ENCODE measurements at regions not wholly inside any gene's neighbourhood (a gene's known extent, or its start where the extent isn't known, plus 50 kb on each side); places are given as distances from the start of the nearest gene placed in this dataset.

DNA sequence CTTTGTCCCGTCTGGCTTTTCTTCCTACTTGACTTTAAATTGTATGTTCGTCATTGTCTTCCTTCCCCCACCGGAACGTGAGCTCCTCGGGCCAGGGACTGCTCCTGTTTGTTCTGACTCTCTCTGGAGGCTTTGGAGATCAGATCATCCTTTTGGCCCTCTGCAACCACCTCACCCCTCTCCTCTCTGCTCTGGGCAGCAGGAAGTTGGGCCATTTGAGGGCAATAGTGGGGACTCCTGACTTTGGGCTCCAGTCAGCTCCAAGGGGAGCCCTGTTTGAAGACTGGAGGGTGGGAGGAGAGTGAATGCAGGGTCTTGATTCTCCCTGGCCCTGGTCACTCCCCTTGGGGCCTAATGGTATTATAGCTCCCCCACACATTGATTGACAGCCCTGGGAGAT is 186.3 kb upstream of the B3GAT1 start (continued):
- TF ChIP-seq, protein P1, sequence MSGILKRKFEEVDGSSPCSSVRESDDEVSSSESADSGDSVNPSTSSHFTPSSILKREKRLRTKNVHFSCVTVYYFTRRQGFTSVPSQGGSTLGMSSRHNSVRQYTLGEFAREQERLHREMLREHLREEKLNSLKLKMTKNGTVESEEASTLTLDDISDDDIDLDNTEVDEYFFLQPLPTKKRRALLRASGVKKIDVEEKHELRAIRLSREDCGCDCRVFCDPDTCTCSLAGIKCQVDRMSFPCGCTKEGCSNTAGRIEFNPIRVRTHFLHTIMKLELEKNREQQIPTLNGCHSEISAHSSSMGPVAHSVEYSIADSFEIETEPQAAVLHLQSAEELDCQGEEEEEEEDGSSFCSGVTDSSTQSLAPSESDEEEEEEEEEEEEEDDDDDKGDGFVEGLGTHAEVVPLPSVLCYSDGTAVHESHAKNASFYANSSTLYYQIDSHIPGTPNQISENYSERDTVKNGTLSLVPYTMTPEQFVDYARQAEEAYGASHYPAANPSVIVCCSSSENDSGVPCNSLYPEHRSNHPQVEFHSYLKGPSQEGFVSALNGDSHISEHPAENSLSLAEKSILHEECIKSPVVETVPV (CRISPR knock-in tag; IDR thresholded peaks at IDR 0.05) = no peak

DNA sequence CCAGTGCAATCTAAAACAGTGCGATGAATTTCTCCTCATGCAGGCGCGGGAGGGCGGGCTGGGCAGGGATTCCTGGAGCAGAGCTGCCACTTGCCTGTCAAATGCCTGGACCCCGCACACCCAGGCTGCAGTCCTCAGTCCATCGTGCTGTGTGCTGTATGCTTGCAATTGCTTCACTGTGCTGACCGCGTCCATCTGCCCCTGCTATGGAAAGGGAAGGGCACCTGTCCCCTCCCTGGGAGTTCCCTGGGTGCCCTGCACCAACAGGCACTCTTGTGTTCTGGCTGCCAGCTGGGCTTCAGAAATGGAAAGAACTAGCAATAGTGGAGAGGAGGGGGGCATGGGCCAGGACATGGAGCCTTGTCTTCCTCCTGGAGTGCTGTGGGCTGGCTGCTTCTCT is 185.4 kb upstream of the B3GAT1 start:
- no peak for TF ChIP-seq CSDC2 (CRISPR knock-in tag; IDR thresholded peaks at IDR 0.05)
- no peak for TF ChIP-seq RARB (CRISPR knock-in tag; IDR thresholded peaks at IDR 0.05)
- no peak for TF ChIP-seq ZFP3 (CRISPR knock-in tag; IDR thresholded peaks at IDR 0.05)
- no peak for ATAC-seq

DNA sequence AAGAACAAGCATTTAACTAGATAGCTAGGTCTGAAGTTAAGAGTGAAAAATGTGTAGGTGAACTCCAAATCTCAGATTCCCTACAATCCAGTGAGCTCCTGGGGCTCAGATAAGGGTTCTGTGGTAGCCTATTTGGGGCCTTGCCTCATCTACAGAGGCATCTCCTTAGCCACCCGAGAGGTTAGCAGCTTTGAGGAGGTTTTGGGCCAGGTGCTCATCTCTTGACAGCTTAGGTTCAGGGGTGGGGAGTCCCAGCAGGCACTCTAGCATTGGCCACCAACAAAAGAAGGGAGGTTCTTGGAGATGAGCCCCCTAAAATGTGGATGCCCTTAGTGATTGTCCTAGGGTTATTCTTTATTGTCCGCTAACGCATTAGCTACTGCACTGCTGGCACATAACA is 184.4 kb upstream of the B3GAT1 start:
- no peak for ATAC-seq
- TF ChIP-seq ZFP30 (CRISPR knock-in tag; IDR thresholded peaks at IDR 0.05) (no peak), SNAI2 (CRISPR knock-in tag; IDR thresholded peaks at IDR 0.05) (no peak), ZFP3 (CRISPR knock-in tag; IDR thresholded peaks at IDR 0.05) (no peak), GLIS3 (CRISPR knock-in tag; IDR thresholded peaks at IDR 0.05) (no peak), ISL1 (CRISPR knock-in tag; IDR thresholded peaks at IDR 0.05) (no peak), BACH2 (CRISPR knock-in tag; IDR thresholded peaks at IDR 0.05; ENCODE audit: borderline replicate concordance) (no peak), PPARA (CRISPR knock-in tag; IDR thresholded peaks at IDR 0.05; ENCODE audit: borderline replicate concordance) (no peak), ZNF565 (CRISPR knock-in tag; conservative IDR thresholded peaks at IDR 0.05; ENCODE audit: low read depth) (no peak), TCF4 (CRISPR knock-in tag; IDR thresholded peaks at IDR 0.05; ENCODE audit: borderline replicate concordance) (no peak), OSR1 (CRISPR knock-in tag; IDR thresholded peaks at IDR 0.05) (no peak), ZNF70 (CRISPR knock-in tag; IDR thresholded peaks at IDR 0.05) (no peak), ARNTL (CRISPR knock-in tag; IDR thresholded peaks at IDR 0.05; ENCODE audit: borderline replicate concordance, low read depth) (no peak), CSDC2 (CRISPR knock-in tag; IDR thresholded peaks at IDR 0.05) (no peak), TOX (CRISPR knock-in tag; IDR thresholded peaks at IDR 0.05; ENCODE audit: borderline replicate concordance) (no peak), ZC3H10 (CRISPR knock-in tag; IDR thresholded peaks at IDR 0.05) (no peak), ZNF8 (CRISPR knock-in tag; IDR thresholded peaks at IDR 0.05) (no peak), ESRRG (CRISPR knock-in tag; IDR thresholded peaks at IDR 0.05) (no peak), RARB (CRISPR knock-in tag; IDR thresholded peaks at IDR 0.05) (no peak)
- TF ChIP-seq, protein P2, sequence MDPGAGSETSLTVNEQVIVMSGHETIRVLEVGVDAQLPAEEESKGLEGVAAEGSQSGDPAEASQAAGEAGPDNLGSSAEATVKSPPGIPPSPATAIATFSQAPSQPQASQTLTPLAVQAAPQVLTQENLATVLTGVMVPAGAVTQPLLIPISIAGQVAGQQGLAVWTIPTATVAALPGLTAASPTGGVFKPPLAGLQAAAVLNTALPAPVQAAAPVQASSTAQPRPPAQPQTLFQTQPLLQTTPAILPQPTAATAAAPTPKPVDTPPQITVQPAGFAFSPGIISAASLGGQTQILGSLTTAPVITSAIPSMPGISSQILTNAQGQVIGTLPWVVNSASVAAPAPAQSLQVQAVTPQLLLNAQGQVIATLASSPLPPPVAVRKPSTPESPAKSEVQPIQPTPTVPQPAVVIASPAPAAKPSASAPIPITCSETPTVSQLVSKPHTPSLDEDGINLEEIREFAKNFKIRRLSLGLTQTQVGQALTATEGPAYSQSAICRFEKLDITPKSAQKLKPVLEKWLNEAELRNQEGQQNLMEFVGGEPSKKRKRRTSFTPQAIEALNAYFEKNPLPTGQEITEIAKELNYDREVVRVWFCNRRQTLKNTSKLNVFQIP (CRISPR knock-in tag; IDR thresholded peaks at IDR 0.05; ENCODE audit: borderline replicate concordance, low read depth) = no peak
- TF ChIP-seq, protein P3, sequence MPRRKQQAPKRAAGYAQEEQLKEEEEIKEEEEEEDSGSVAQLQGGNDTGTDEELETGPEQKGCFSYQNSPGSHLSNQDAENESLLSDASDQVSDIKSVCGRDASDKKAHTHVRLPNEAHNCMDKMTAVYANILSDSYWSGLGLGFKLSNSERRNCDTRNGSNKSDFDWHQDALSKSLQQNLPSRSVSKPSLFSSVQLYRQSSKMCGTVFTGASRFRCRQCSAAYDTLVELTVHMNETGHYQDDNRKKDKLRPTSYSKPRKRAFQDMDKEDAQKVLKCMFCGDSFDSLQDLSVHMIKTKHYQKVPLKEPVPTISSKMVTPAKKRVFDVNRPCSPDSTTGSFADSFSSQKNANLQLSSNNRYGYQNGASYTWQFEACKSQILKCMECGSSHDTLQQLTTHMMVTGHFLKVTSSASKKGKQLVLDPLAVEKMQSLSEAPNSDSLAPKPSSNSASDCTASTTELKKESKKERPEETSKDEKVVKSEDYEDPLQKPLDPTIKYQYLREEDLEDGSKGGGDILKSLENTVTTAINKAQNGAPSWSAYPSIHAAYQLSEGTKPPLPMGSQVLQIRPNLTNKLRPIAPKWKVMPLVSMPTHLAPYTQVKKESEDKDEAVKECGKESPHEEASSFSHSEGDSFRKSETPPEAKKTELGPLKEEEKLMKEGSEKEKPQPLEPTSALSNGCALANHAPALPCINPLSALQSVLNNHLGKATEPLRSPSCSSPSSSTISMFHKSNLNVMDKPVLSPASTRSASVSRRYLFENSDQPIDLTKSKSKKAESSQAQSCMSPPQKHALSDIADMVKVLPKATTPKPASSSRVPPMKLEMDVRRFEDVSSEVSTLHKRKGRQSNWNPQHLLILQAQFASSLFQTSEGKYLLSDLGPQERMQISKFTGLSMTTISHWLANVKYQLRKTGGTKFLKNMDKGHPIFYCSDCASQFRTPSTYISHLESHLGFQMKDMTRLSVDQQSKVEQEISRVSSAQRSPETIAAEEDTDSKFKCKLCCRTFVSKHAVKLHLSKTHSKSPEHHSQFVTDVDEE (CRISPR knock-in tag; IDR thresholded peaks at IDR 0.05) = no peak

DNA sequence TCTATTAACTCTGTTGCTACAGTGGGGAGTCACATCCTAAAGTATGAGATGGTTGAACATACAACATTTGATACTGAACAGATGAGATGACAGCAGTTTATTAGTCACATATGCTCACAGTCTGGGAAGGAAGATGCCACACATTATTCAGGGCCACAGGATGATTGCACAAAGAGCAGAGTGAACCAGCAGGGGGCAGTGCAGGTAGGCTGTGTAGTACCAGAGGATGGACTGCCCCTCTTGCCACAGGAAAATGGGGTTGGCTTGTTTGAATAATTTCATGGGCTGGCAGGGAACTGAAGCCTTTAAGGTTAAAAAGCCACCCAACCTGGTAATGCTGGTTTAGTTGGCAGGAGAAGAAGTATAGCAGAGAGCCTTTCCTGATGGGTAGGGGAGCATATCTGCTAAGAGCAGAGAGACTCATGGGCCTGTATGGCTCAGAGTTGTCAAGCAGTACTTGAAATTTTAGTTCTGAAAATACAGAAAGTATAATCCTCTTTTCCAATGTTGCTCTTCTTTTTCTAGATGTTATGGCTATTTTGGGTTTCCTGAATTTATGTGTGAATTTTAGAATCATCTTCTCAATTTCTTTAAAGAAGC is 180.4 kb upstream of the B3GAT1 start:
- no peak for ATAC-seq
- TF ChIP-seq, protein P1 (CRISPR knock-in tag; IDR thresholded peaks at IDR 0.05) = no peak
- TF ChIP-seq ZFP30 (CRISPR knock-in tag; IDR thresholded peaks at IDR 0.05) = no peak
- no peak for TF ChIP-seq ZC3H10 (CRISPR knock-in tag; IDR thresholded peaks at IDR 0.05)
- TF ChIP-seq ZNF565 (CRISPR knock-in tag; conservative IDR thresholded peaks at IDR 0.05; ENCODE audit: low read depth) = no peak
- TF ChIP-seq, protein P4, sequence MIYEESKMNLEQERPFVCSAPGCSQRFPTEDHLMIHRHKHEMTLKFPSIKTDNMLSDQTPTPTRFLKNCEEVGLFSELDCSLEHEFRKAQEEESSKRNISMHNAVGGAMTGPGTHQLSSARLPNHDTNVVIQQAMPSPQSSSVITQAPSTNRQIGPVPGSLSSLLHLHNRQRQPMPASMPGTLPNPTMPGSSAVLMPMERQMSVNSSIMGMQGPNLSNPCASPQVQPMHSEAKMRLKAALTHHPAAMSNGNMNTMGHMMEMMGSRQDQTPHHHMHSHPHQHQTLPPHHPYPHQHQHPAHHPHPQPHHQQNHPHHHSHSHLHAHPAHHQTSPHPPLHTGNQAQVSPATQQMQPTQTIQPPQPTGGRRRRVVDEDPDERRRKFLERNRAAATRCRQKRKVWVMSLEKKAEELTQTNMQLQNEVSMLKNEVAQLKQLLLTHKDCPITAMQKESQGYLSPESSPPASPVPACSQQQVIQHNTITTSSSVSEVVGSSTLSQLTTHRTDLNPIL (CRISPR knock-in tag; IDR thresholded peaks at IDR 0.05; ENCODE audit: low read depth) = no peak
- no peak for TF ChIP-seq OSR1 (CRISPR knock-in tag; IDR thresholded peaks at IDR 0.05)
- TF ChIP-seq, protein P5, sequence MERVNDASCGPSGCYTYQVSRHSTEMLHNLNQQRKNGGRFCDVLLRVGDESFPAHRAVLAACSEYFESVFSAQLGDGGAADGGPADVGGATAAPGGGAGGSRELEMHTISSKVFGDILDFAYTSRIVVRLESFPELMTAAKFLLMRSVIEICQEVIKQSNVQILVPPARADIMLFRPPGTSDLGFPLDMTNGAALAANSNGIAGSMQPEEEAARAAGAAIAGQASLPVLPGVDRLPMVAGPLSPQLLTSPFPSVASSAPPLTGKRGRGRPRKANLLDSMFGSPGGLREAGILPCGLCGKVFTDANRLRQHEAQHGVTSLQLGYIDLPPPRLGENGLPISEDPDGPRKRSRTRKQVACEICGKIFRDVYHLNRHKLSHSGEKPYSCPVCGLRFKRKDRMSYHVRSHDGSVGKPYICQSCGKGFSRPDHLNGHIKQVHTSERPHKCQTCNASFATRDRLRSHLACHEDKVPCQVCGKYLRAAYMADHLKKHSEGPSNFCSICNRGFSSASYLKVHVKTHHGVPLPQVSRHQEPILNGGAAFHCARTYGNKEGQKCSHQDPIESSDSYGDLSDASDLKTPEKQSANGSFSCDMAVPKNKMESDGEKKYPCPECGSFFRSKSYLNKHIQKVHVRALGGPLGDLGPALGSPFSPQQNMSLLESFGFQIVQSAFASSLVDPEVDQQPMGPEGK (CRISPR knock-in tag; IDR thresholded peaks at IDR 0.05; ENCODE audit: borderline replicate concordance) = no peak
- no peak for TF ChIP-seq ZNF8 (CRISPR knock-in tag; IDR thresholded peaks at IDR 0.05)
- TF ChIP-seq, protein P3 (CRISPR knock-in tag; IDR thresholded peaks at IDR 0.05) = no peak
- TF ChIP-seq GLIS3 (CRISPR knock-in tag; IDR thresholded peaks at IDR 0.05) = no peak
- no peak for TF ChIP-seq ZFP3 (CRISPR knock-in tag; IDR thresholded peaks at IDR 0.05)
